HUES6 (cell line): ENCODE measurements at regions not wholly inside any gene's neighbourhood (a gene's known extent, or its start where the extent isn't known, plus 50 kb on each side); places are given as distances from the start of the nearest gene placed in this dataset.

Experiments
- H3K27ac ChIP-seq: 2 replicates; pipeline ENCODE4 v1.7.0; 2013; ENCODE audit warnings: low read depth, mild to moderate bottlenecking, low read length, inconsistent platforms
- H3K27me3 ChIP-seq: 2 replicates; pipeline ENCODE4 v1.6.1; 2013; ENCODE audit warnings: low read length; ENCODE audit not compliant: control insufficient read depth, insufficient read depth
- H3K36me3 ChIP-seq: 2 replicates; pipeline ENCODE4 v1.6.1; 2013; ENCODE audit warnings: low read length; ENCODE audit not compliant: control insufficient read depth, insufficient read depth
- H3K4me1 ChIP-seq: 2 replicates; pipeline ENCODE4 v1.6.1; 2013; ENCODE audit warnings: low read length; ENCODE audit not compliant: control insufficient read depth, insufficient read depth
- H3K4me3 ChIP-seq: 2 replicates; pipeline ENCODE4 v1.5.1; 2013; ENCODE audit warnings: low read depth, low read length
- H3K9ac ChIP-seq: one replicate; pipeline ENCODE4 v1.6.1; 2013; ENCODE audit warnings: mild to moderate bottlenecking, low read length
- H3K9me3 ChIP-seq: 2 replicates; pipeline ENCODE4 v1.6.1; 2013; ENCODE audit warnings: low read depth, low read length; ENCODE audit not compliant: control insufficient read depth, insufficient read depth

- no peak overlapping the region for H3K27ac ChIP-seq
Observed at GRCh38 chr19:23855676-23856075, 59.0 kb upstream of the ZNF726 start.

GRCh38 chr19:23851966-23852365, 62.7 kb upstream of the ZNF726 start:
- H3K4me3 ChIP-seq = no peak overlapping the region
- H3K36me3 ChIP-seq = no peaks in the 10 kb centered on the region
- no peaks in the 10 kb centered on the region for H3K4me1 ChIP-seq
- no peak overlapping the region for H3K9ac ChIP-seq
- H3K27me3 ChIP-seq = no peaks in the 10 kb centered on the region
- H3K9me3 ChIP-seq = peaks cover 56% of the 10 kb centered on the region
- H3K27ac ChIP-seq = no peak overlapping the region

More at GRCh38 chr19:23855676-23856075, 59.0 kb upstream of the ZNF726 start:
- Histone ChIP-seq H3K9me3 (peaks cover 45% of the 10 kb centered on the region), H3K4me1 (no peaks in the 10 kb centered on the region), H3K36me3 (no peaks in the 10 kb centered on the region), H3K27me3 (no peaks in the 10 kb centered on the region), H3K4me3 (no peak overlapping the region), H3K9ac (no peak overlapping the region)

- no peak overlapping the region for H3K9ac ChIP-seq
- H3K27me3 ChIP-seq = no peaks in the 10 kb centered on the region
- H3K27ac ChIP-seq = no peak overlapping the region
- no peak overlapping the region for H3K4me3 ChIP-seq
- H3K36me3 ChIP-seq = 0 out of 2 replicates have a peak, but pooled peaks cover 3% of the 10 kb centered on the region
- peaks cover 75% of the 10 kb centered on the region for H3K9me3 ChIP-seq
- no peaks in the 10 kb centered on the region for H3K4me1 ChIP-seq
Observed at GRCh38 chr19:23832717-23833327, 74.1 kb upstream of the ZNF681 start.

GRCh38 chr19:23823952-23824389, 65.3 kb upstream of the ZNF681 start:
- no peak overlapping the region for H3K9ac ChIP-seq
- H3K4me1 ChIP-seq = no peaks in the 10 kb centered on the region
- no peak overlapping the region for H3K27ac ChIP-seq
- no peak overlapping the region for H3K4me3 ChIP-seq
- H3K9me3 ChIP-seq = peaks cover 66% of the 10 kb centered on the region
- H3K36me3 ChIP-seq = peaks cover 14% of the 10 kb centered on the region
- no peaks in the 10 kb centered on the region for H3K27me3 ChIP-seq

DNA sequence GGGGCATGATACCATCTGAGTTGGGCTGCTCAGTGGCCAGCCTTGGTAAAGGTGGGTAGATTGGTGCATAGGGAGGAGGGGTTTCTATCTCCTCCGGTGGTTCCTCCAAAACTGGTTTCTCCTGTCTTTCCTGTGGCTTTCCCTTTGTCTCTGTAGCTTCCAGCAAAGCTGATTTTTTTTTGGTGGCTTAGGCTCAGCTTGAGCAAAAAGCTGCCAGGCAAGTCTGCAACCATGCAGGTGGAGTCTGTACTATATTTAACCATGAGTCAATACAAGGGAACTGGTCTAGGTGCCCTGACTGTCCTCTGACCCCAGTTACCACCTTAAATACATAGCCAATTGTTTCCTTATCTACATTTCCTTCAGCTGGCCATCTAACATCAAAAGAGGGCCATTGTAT, 64.0 kb upstream of the ZNF681 start:
- no peak overlapping the region for H3K27ac ChIP-seq
- H3K27me3 ChIP-seq = no peaks in the 10 kb centered on the region
- H3K9me3 ChIP-seq = peaks cover 69% of the 10 kb centered on the region
- no peaks in the 10 kb centered on the region for H3K4me1 ChIP-seq
- H3K4me3 ChIP-seq = no peak overlapping the region
- H3K36me3 ChIP-seq = peaks cover 11% of the 10 kb centered on the region
- H3K9ac ChIP-seq = no peak overlapping the region

- Histone ChIP-seq H3K27ac (no peak overlapping the region), H3K27me3 (no peaks in the 10 kb centered on the region), H3K9ac (no peak overlapping the region), H3K9me3 (peaks cover 40% of the 10 kb centered on the region), H3K4me3 (no peak overlapping the region), H3K36me3 (peaks cover 27% of the 10 kb centered on the region), H3K4me1 (no peaks in the 10 kb centered on the region)
Observed at GRCh38 chr19:23817519-23817918, 58.8 kb upstream of the ZNF681 start.

DNA sequence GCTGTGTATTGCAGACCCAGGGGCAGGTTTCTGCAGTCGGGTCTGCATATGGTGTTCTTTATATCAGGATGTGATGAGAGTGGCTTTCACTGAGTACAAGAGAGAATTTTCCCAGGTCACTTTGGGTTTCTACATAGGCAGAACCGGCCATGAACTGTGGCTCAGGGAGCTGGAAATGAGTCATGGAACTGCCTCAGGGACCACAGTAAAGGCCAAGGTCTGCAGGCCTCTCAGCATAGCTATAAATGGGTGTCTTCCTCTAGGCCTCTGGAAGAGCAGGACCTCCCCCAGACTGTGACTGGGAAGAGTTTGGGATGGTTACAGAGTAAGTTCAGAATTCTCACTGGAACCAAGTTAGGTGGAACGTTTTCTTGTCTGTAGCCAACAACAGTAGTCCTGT, 51.8 kb upstream of the ZNF681 start:
- no peaks in the 10 kb centered on the region for H3K4me1 ChIP-seq
- H3K9ac ChIP-seq = no peak overlapping the region
- no peaks in the 10 kb centered on the region for H3K9me3 ChIP-seq
- no peak overlapping the region for H3K27ac ChIP-seq
- H3K4me3 ChIP-seq = no peak overlapping the region
- no peaks in the 10 kb centered on the region for H3K27me3 ChIP-seq
- H3K36me3 ChIP-seq = peaks cover 46% of the 10 kb centered on the region
